ENCODE measurements at regions not wholly inside any gene's neighbourhood (a gene's known extent, or its start where the extent isn't known, plus 50 kb on each side); places are given as distances from the start of the nearest gene placed in this dataset.
"Not testable (repeated sequence)": the region's sequence is repeated elsewhere in the genome, so short reads cannot be mapped to it uniquely, and the experiment has no call there.

DNA sequence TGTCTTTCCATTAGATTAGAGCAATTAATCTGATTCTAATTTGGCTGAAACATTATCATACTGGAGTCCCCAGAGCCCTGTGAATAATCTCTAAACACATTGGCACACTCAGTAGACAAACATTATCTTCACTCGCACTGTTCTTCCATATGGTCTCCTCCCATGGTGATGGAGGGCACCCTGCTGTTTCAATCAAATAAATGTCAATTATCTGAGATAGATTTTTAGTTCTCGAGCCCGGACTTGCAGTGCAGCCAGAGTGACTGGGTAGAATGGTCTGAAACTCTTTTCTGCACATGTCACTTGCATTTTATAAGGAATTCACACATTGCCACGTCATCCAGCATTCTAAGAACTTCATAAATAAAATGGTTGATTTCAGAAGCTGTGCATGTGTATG lies 90.6 kb upstream of the MAP3K7 start:
- TF ChIP-seq, protein P1, sequence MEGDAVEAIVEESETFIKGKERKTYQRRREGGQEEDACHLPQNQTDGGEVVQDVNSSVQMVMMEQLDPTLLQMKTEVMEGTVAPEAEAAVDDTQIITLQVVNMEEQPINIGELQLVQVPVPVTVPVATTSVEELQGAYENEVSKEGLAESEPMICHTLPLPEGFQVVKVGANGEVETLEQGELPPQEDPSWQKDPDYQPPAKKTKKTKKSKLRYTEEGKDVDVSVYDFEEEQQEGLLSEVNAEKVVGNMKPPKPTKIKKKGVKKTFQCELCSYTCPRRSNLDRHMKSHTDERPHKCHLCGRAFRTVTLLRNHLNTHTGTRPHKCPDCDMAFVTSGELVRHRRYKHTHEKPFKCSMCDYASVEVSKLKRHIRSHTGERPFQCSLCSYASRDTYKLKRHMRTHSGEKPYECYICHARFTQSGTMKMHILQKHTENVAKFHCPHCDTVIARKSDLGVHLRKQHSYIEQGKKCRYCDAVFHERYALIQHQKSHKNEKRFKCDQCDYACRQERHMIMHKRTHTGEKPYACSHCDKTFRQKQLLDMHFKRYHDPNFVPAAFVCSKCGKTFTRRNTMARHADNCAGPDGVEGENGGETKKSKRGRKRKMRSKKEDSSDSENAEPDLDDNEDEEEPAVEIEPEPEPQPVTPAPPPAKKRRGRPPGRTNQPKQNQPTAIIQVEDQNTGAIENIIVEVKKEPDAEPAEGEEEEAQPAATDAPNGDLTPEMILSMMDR (conservative IDR thresholded peaks at IDR 0.05; ENCODE audit: low read length): no peak
- H3K4me3 ChIP-seq (ENCODE audit: low read length): no peak overlapping the region
- no peak for DNase-seq (ENCODE audit: low read depth)

DNA sequence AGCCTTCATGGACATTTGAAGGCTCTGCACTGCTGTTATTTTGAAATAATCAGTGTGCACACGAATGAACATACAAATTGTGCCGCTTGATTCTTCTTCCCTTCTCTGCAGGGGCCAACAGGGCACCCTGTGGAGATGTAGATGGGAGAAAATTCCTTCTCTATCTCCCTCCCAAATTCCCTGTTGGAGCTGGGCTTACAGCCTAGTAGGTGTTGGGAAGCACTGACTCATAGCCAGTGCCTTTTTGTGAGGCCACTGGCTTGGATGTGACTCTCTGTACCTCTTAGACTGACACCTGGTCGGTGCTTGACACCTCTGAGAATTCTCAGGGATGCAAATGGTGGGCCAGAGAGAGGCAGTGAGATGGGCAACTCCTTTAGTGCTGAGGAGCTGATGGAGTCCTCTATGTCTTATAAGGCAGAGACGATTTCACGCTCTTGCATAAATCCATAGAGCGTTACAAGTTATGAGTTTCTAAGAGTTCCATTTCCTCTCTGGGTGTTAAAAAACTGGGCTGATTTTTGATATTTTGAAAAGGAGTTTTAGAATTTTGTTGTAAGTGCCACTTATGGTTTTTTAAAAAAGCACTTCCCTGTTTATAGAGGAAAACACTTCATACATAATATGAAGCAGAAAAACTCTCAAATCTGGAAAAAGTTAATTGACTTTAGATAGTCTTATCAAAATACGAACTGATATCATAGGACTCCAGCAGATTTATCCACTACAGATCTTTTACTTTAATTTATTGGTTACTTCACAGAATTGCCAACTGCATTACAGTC lies 89.8 kb upstream of the MAP3K7 start:
- DNase-seq (ENCODE audit: low read depth): no peak
- TF ChIP-seq, protein P1 (conservative IDR thresholded peaks at IDR 0.05; ENCODE audit: low read length): no peak
- no peak overlapping the region for H3K4me3 ChIP-seq (ENCODE audit: low read length)

DNA sequence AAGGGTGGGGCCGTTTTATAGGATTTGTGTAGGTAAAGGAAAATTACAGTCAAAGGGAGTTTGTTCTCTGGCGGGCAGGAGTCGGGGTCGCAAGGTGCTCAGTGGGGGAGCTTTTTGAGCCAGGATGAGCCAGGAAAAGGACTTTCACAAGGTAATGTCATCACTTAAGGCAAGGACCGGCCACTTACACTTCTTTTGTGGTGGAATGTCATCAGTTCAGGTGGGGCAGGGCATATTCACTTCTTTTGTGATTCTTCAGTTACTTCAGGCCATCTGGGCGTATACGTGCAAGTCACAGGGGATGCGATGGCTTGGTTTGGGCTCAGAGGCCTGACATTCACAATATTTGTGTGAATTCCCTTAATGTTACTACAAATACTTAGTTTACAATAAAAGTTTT lies 88.2 kb upstream of the MAP3K7 start:
- not testable (repeated sequence) for H3K4me3 ChIP-seq (ENCODE audit: low read length); DNase-seq (ENCODE audit: low read depth)

DNA sequence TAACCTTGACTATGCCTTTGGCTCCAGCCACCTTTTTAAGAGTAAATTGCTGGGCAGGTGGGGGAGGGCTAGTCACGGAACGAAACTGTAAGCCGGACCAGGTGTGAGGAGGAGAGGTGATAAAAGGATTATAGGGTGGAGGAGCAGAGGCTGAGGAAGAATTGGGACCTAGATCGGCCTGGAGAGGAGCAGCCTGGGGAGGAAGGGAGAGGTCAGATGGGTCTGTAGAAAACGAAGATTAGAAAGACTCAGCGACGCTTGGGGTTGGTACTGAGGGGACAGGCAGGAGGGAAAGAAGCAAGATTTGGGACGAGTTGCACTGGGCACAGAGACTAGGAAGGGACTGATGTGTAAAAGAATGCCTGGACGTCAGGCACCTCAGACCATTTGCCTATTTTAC lies 87.2 kb upstream of the MAP3K7 start:
- not testable (repeated sequence) for DNase-seq (ENCODE audit: low read depth); H3K4me3 ChIP-seq (ENCODE audit: low read length)

DNA sequence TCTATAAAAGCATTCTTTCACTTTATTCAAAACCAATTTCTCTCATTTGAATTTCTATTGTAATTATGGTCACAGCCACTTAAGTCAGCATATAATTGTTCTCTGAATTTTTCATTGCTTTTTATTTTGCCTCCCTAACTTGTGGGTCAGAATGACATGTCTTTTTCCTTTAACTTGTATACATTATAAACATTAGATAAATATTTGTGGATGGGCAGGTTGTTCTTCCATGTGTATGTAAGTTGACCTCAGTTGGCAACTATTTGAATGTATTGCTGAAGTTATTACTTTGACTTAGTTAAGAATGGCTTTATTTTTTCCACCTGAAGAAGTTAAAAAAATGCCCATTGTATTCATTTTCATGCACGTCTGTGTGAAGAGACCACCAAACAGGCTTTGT lies 83.0 kb upstream of the MAP3K7 start:
- no peak overlapping the region for H3K4me3 ChIP-seq (ENCODE audit: low read length)
- DNase-seq (ENCODE audit: low read depth): no peak
- TF ChIP-seq, protein P1 (conservative IDR thresholded peaks at IDR 0.05; ENCODE audit: low read length): no peak

DNA sequence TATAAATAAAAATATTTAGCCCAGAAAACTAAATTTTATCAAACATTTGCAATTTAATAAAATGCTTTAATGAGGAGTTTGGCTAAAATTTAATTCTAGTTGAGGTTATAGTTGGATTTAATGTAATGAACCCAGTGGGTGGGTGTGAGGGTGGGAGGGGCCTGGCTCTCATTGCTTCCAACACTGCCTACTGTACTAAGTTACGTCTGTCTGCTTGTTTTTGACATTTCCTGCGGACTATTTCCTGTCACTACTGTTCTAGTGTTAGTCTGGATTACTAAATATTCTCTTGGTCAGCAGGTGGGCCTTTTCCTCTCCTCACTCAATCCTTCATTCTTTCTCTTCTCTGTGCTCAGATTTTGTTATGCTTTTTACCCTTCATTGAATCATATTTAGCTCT lies 82.5 kb upstream of the MAP3K7 start:
- DNase-seq (ENCODE audit: low read depth): no peak
- TF ChIP-seq, protein P1 (conservative IDR thresholded peaks at IDR 0.05; ENCODE audit: low read length): no peak
- no peak overlapping the region for H3K4me3 ChIP-seq (ENCODE audit: low read length)

DNA sequence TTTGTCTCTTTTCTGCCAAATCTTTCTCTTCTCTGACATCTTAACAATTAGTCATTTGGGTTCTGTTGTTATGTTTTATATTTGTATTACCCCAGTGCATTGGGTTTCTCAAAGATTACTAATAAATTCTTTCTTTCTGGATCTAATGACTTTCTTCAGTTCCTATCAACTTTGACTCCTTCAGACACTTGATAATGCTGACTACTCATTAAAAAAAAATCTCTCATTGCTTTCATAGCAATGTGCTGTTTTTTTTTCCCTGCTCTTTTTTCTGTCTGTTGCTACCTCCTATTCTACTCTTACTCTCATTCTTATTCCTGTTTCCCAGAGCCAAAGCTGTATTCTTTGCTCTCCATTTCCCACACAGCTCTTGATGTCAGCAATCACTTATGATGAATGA lies 81.3 kb upstream of the MAP3K7 start:
- DNase-seq (ENCODE audit: low read depth): no peak
- TF ChIP-seq, protein P1 (conservative IDR thresholded peaks at IDR 0.05; ENCODE audit: low read length): no peak
- no peak overlapping the region for H3K4me3 ChIP-seq (ENCODE audit: low read length)

DNA sequence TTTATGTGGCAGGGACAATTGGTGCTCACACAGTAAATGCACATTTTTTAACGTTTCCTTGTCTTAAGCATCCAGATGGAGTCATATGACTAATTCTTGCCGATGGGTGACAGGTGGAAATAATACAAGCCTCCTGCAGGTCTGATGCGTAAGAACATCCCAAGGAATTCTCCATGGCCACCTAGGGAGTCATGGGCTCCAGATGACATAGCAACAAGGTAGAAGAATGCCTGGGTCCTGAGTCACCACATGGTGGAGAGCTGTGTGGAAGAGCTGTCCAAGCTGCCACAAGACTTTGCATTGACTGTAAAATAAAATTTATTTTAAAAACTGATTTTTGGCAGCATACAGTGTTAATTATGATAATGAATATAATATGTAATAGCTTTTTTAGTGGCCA lies 77.0 kb upstream of the MAP3K7 start:
- TF ChIP-seq, protein P1 (conservative IDR thresholded peaks at IDR 0.05; ENCODE audit: low read length): no peak
- DNase-seq (ENCODE audit: low read depth): no peak
- H3K4me3 ChIP-seq (ENCODE audit: low read length): no peak overlapping the region
